Gastrocnemius medialis (tissue), 4 donors: ENCODE measurements at regions not wholly inside any gene's neighbourhood (a gene's known extent, or its start where the extent isn't known, plus 50 kb on each side); places are given as distances from the start of the nearest gene placed in this dataset.

ENCODE experiments used
- POLR2A ChIP-seq, 2 donors: fragments of 450-650 bp; IDR thresholded peaks; one replicate each; pipeline ENCODE4 v1.6.1; 2017; ENCODE audit warnings: antibody characterized with exemption in 2 of 2, mild to moderate bottlenecking in 2 of 2, moderate library complexity in 2 of 2
- TF ChIP-seq, protein P1 (sequence below), 5 experiments: fragments of 450-650 bp in 3 of 5; fragments of 200-600 bp in 2 of 5; sonication (generic) in 2 of 5; IDR thresholded peaks in 4 of 5; conservative IDR thresholded peaks in 1 of 5; 1 replicate in 4 of 5; 2 replicates in 1 of 5; pipeline ENCODE4 v1.5.1; 2016 to 2019; ENCODE audit warnings: antibody characterized with exemption in 5 of 5, mild to moderate bottlenecking in 3 of 5, moderate library complexity in 3 of 5

- TF ChIP-seq, protein P1, sequence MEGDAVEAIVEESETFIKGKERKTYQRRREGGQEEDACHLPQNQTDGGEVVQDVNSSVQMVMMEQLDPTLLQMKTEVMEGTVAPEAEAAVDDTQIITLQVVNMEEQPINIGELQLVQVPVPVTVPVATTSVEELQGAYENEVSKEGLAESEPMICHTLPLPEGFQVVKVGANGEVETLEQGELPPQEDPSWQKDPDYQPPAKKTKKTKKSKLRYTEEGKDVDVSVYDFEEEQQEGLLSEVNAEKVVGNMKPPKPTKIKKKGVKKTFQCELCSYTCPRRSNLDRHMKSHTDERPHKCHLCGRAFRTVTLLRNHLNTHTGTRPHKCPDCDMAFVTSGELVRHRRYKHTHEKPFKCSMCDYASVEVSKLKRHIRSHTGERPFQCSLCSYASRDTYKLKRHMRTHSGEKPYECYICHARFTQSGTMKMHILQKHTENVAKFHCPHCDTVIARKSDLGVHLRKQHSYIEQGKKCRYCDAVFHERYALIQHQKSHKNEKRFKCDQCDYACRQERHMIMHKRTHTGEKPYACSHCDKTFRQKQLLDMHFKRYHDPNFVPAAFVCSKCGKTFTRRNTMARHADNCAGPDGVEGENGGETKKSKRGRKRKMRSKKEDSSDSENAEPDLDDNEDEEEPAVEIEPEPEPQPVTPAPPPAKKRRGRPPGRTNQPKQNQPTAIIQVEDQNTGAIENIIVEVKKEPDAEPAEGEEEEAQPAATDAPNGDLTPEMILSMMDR (IDR thresholded peaks at IDR 0.05 in 4 of 5, conservative IDR thresholded peaks at IDR 0.05 in 1 of 5): no peak
- TF ChIP-seq POLR2A (IDR thresholded peaks at IDR 0.05): no peak
These were observed 435.7 kb downstream of the NFIB start for GRCh38 chr9:13878241-13878711.
